Small intestine (tissue), 7 donors: ENCODE measurements at regions not wholly inside any gene's neighbourhood (a gene's known extent, or its start where the extent isn't known, plus 50 kb on each side); places are given as distances from the start of the nearest gene placed in this dataset.

Experiments
- DNase-seq, 2 donors: peaks; one replicate each; pipeline versions ENCODE4 v3.0.0 to v3.0.0-alpha.2; 2013
- FAIRE-seq: peaks from 2 replicates; lab custom pipeline; 2012; peaks lifted over from hg19 to GRCh38; lab: Jason Lieb, UNC
- H3K27ac ChIP-seq, 3 donors: one replicate each; pipeline ENCODE4 v1.5.1; 2013; ENCODE audit warnings: low read length in 2 of 3, mild to moderate bottlenecking in 2 of 3, control low read depth in 1 of 3, inconsistent platforms in 1 of 3, low read depth in 1 of 3, moderate library complexity in 1 of 3
- H3K27me3 ChIP-seq, 3 donors: one replicate each; pipeline ENCODE4 v1.6.1; 2013; ENCODE audit warnings: low read length in 3 of 3, inconsistent platforms in 1 of 3; ENCODE audit not compliant: control insufficient read depth in 3 of 3, insufficient read depth in 3 of 3
- H3K36me3 ChIP-seq, 3 donors: one replicate each; pipeline ENCODE4 v1.6.1; 2013; ENCODE audit warnings: low read length in 3 of 3, inconsistent platforms in 1 of 3, low read depth in 1 of 3, mild to moderate bottlenecking in 1 of 3, moderate library complexity in 1 of 3; ENCODE audit not compliant: control insufficient read depth in 3 of 3, insufficient read depth in 2 of 3
- H3K4me1 ChIP-seq, 3 donors: one replicate each; pipeline ENCODE4 v1.6.1; 2013; ENCODE audit warnings: low read length in 2 of 3, inconsistent platforms in 1 of 3, low read depth in 1 of 3, mild to moderate bottlenecking in 1 of 3, moderate library complexity in 1 of 3; ENCODE audit not compliant: control insufficient read depth in 3 of 3, insufficient read depth in 2 of 3
- H3K4me3 ChIP-seq, 3 donors: one replicate each; pipeline ENCODE4 v1.5.1; 2013; ENCODE audit warnings: low read length in 3 of 3, control low read depth in 1 of 3, inconsistent platforms in 1 of 3, low read depth in 1 of 3, mild to moderate bottlenecking in 1 of 3, moderate library complexity in 1 of 3
- H3K9me3 ChIP-seq, 2 donors: one replicate each; pipeline ENCODE4 v1.6.1; 2013; ENCODE audit warnings: low read depth in 1 of 2, low read length in 1 of 2; ENCODE audit not compliant: control insufficient read depth in 2 of 2, insufficient read depth in 1 of 2
- WGBS, 3 donors: extraction: QIAGEN DNeasy Blood & Tissue Kit; methylation state at CpG; one replicate each; pipeline ENCODE4 v1.1.7; 2013; 5-methylcytosine and 5-hydroxymethylcytosine counted together
- donor health status: healthy with polysubstance abuse.
- donor health status: control.
- donor health status: control.
- donor health status: Bipolar disorder and iron deficiency.
- donor health status: healthy.

DNA sequence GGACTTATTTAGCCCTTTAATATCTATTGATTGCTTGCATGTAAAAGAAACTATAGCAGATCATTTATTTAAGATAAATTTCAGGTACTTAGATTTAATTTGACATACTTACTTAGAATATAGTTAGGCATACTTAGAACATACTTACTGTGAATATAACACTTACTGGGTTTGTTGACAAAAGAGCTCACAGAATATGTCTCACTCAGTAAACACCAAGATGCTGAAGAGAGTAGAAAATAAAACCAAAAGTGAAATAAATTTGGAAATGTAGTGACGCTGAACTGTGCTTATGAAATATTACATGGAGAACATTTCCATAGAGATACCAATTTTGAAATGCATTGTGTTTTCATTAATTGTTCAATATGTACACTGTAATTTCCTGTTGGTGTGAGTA, 615.4 kb upstream of the MAN1A1 start:
- Histone ChIP-seq H3K4me1 (no peaks in the 10 kb centered on the region), H3K27ac (no peak overlapping the region), H3K4me3 (no peak overlapping the region), H3K9me3 (no peaks in the 10 kb centered on the region), H3K27me3 (no peaks in the 10 kb centered on the region), H3K36me3 (no peaks in the 10 kb centered on the region)
- DNase-seq: no peak
- WGBS, 3 donors: 60 to 66% (median 62%) methylated on average over 1 of the region's 1 CpG
- no peak for FAIRE-seq

DNA sequence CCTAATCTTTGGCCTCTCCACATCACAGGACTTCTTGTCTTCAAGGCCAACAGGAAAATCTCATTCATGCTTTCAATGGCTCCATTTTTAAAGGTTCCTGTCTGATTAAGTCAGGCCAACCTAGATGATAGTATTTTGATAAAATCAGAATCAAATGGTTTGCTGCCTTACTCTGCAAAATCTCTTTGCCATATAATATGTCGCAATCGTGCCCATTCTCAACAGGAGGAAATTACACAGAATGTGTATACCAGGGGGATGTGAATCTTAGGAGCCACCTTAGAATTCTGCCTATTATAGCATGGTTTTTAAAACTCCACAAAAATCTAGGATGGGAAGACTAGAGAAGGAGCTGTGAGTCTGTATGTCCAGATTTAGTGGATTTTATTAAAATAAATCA, 612.9 kb upstream of the MAN1A1 start:
- Histone ChIP-seq H3K4me1 (no peaks in the 10 kb centered on the region), H3K9me3 (no peaks in the 10 kb centered on the region), H3K4me3 (no peak overlapping the region), H3K27ac (no peak overlapping the region), H3K36me3 (no peaks in the 10 kb centered on the region), H3K27me3 (no peaks in the 10 kb centered on the region)
- DNase-seq (no peak), FAIRE-seq (no peak)
- 90 to 97% (median 91%) methylated on average over 2 of the region's 2 CpGs for WGBS, 3 donors

DNA sequence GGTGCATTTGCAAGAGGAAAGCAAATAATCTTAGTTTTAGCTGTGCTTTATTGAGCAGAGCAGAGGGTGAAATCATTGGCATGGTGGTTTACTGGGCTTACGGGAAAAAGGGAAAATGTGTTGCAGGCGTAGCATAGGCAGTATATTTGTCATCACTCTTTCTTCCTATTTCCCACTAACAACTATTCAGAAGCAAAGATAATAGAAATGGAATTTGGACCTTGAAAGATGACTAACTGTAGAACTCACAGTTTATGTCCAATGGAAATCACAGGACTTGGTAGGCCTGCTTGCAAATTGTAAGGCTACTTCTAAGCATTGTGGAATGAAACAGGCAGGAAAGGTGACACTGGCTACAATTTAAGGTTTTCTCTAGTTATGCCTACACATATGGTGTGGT, 611.9 kb upstream of the MAN1A1 start:
- H3K4me1 ChIP-seq: no peaks in the 10 kb centered on the region
- no peak for FAIRE-seq
- H3K4me3 ChIP-seq: no peak overlapping the region
- 82 to 90% (median 82%) methylated on average over 2 of the region's 2 CpGs for WGBS, 3 donors
- no peaks in the 10 kb centered on the region for H3K9me3 ChIP-seq
- no peak overlapping the region for H3K27ac ChIP-seq
- DNase-seq: peak in 1 of 2 donors; percentile 11
- H3K27me3 ChIP-seq: no peaks in the 10 kb centered on the region
- no peaks in the 10 kb centered on the region for H3K36me3 ChIP-seq

DNA sequence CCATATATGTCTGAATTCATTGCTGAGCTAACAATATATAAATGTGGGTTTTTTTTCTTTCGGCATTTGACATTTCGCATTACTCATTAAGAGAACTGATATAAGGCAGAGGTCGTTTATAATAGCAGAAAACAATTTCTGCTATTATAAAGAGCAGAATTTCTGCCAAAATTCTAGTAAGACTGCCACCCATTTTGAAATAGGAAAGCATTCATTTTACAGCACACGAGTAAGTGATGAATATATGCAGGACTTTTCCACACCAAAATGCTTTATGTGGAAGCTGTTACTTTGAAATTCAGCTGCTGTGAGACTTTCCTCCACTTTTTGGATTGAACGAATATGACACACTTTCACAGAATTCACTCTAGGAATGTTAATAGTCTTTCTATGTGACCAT, 610.9 kb upstream of the MAN1A1 start:
- H3K36me3 ChIP-seq: no peaks in the 10 kb centered on the region
- WGBS, 3 donors: 64 to 75% (median 75%) methylated on average over 5 of the region's 5 CpGs
- H3K9me3 ChIP-seq: no peaks in the 10 kb centered on the region
- FAIRE-seq (no peak), DNase-seq (no peak)
- H3K4me3 ChIP-seq: no peak overlapping the region
- H3K4me1 ChIP-seq: no peaks in the 10 kb centered on the region
- no peak overlapping the region for H3K27ac ChIP-seq
- H3K27me3 ChIP-seq: no peaks in the 10 kb centered on the region

DNA sequence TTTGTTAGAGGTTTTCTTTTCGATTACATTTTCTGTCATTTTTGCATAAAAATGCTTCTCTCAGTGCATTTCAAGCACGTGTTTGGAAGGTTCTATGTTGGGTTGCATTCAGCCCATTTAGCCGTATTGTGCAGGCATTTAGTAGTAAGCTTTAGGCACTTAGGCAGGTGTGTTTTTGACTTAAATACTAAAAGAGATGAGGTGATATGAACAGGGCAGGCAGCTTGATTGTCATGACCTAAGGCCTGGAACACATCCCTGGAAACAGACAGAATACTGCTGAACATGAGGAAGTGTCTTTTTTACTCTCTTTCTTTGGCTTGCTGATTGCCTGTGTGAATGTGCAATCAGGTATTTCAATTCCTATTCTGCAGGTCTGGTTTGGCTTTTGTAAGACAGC, 610.5 kb upstream of the MAN1A1 start:
- H3K9me3 ChIP-seq: no peaks in the 10 kb centered on the region
- no peaks in the 10 kb centered on the region for H3K27me3 ChIP-seq
- H3K36me3 ChIP-seq: no peaks in the 10 kb centered on the region
- DNase-seq (no peak), FAIRE-seq (no peak)
- H3K4me1 ChIP-seq: no peaks in the 10 kb centered on the region
- no peak overlapping the region for H3K4me3 ChIP-seq
- H3K27ac ChIP-seq: no peak overlapping the region
- 67 to 71% (median 67%) methylated on average over 3 of the region's 3 CpGs for WGBS, 3 donors

DNA sequence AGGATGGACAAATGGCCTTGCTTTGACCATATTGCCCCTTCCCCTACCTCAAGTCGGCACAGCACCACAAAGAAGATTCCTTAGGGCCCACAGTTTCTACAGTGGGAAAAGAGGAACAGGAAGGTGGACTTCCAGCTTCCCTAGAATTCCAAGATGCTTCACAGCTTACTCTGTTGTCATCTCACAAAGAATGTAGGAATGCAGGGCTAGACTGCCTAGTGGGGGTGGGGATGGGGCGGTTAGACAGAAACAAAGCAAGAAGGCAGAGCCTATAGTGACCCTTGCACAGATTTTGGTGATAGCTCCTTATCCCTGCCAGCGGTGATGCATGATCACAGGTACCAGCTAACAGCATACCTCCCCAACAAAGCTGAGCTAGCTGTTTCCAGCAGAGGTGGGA, 607.6 kb upstream of the MAN1A1 start:
- no peaks in the 10 kb centered on the region for H3K4me1 ChIP-seq
- no peaks in the 10 kb centered on the region for H3K27me3 ChIP-seq
- DNase-seq (no peak), FAIRE-seq (no peak)
- no peaks in the 10 kb centered on the region for H3K9me3 ChIP-seq
- 69 to 78% (median 74%) methylated on average over 3 of the region's 3 CpGs for WGBS, 3 donors
- no peak overlapping the region for H3K4me3 ChIP-seq
- no peak overlapping the region for H3K27ac ChIP-seq
- no peaks in the 10 kb centered on the region for H3K36me3 ChIP-seq

DNA sequence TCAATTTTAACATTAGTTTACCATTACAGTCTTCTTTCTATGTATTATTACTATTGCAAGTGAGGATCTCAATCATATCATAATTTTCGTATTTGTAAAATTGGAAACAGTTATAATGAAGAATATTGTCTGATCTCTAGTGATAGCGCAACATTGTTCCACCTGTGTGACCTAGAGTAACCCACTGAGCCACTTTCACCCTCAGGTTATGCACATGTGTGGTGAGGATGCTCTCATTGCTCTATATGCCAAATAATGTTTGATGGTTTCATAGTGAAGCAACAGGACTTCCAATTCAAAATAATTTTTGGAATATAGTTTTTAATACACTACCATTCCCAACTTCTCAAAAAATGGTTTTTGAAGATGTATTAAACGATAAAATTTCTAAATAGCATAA, 603.1 kb upstream of the MAN1A1 start:
- H3K36me3 ChIP-seq: no peaks in the 10 kb centered on the region
- H3K4me1 ChIP-seq: no peaks in the 10 kb centered on the region
- FAIRE-seq (no peak), DNase-seq (no peak)
- no peaks in the 10 kb centered on the region for H3K9me3 ChIP-seq
- H3K27me3 ChIP-seq: no peaks in the 10 kb centered on the region
- H3K4me3 ChIP-seq: no peak overlapping the region
- WGBS, 3 donors: 73 to 87% (median 84%) methylated on average over 3 of the region's 3 CpGs
- no peak overlapping the region for H3K27ac ChIP-seq

DNA sequence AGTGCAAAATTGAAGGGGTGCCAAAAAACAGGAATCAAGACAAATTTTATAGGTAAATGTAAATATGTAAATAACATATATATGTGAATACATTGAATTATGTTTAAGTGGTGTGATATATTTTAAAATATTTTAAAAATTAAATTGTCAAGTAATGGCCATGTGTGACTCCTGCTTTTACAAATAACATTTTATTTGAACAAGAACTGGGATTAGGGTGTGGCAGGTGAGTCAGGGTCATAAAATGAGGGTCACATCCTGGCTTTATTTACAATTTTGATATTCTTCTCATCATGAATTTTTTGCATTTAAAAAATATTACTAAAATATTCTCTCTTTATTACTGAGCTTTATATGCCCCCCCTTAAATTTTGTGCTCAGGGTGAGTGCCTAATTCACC, 601.1 kb upstream of the MAN1A1 start:
- Histone ChIP-seq H3K4me3 (no peak overlapping the region), H3K36me3 (no peaks in the 10 kb centered on the region), H3K4me1 (no peaks in the 10 kb centered on the region), H3K27me3 (no peaks in the 10 kb centered on the region), H3K27ac (no peak overlapping the region), H3K9me3 (no peaks in the 10 kb centered on the region)
- no peak for DNase-seq
- no peak for FAIRE-seq

DNA sequence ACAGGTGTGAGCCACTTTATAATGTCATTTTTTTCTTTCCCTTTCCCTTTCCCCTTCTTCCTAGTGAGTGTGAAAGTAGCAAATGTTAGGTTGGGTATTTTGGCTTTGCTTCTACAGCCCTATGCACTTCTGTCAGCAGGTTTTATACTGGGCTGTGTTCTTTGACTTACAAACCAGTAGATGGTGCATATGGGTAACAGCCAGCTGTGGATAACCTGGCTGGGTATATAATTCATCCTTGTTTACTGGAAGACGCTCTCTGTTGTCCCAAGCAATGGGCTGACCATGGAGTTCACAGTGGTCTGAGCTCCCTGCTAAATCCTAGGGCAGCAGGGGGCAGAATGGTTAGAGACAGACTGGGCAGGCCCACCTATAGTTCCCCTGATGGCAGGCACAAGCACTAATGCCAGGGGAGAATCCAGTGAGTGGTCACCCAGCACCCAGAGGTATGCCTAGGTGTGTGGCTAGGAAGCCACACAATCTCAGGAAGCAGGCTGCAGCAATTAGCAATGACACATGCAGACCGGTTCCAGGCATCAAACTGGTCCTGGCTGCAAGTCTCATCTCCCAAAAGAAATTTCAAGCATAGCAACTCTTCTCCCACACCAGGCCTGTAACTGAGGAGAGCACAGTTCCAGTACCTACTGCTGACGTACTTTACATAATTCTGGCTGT, 592.7 kb upstream of the MAN1A1 start:
- Histone ChIP-seq H3K27ac (no peak overlapping the region), H3K4me3 (no peak overlapping the region), H3K27me3 (no peaks in the 10 kb centered on the region), H3K9me3 (no peaks in the 10 kb centered on the region), H3K36me3 (no peaks in the 10 kb centered on the region), H3K4me1 (no peaks in the 10 kb centered on the region)
- DNase-seq (no peak), FAIRE-seq (no peak)
- WGBS, 3 donors: 81 to 86% (median 85%) methylated on average over 3 of the region's 3 CpGs
